ENCODE measurements at regions not wholly inside any gene's neighbourhood (a gene's known extent, or its start where the extent isn't known, plus 50 kb on each side); places are given as distances from the start of the nearest gene placed in this dataset.

DNA sequence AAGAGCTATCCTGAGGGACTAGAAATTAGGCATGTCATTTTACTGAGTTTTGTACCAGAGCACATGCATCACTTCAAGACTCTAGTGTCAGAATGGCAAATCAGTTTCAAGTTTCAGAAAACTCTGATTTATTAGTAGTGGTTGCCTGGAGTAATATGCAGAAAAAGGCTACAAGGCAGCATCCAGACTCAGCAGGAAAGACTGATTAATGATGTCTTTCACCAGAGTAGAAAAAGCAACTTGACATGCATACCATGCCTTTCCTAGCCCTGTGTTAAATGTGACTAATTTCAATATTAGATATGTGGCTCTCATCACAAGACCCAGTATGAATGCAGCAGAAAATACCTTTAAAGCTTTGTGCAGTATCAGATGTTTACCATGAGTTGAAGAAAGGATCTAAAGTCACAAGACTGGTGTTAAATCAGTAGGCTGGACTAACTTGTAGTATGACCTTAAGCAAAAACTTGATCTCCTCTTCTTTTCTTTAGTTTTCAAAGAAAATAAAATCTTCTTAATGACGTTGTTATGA lies 1251.2 kb upstream of the C9orf72 start:
- H3K9me3 ChIP-seq (replicated peaks; ENCODE audit: control insufficient read depth, insufficient read depth, low read length) = no peaks in the 10 kb centered on the region
- ChIA-PET POLR2A (no interaction called here), CTCF (no interaction called here)
- H3K4me1 ChIP-seq (ENCODE audit: control insufficient read depth, extremely low read depth, insufficient read depth, low read length) = no peaks in the 10 kb centered on the region
- H3K27me3 ChIP-seq (ENCODE audit: control insufficient read depth in 2 of 2, insufficient read depth in 2 of 2, low read length in 2 of 2) = no peaks in the 10 kb centered on the region
- no peaks in the 10 kb centered on the region for H4K20me1 ChIP-seq (replicated peaks; ENCODE audit: control insufficient read depth, extremely low read depth, insufficient read depth, low read length)
- no peak overlapping the region for H3K4me3 ChIP-seq (replicated peaks in 1 of 3; ENCODE audit: insufficient read depth in 1 of 3, low read depth in 1 of 3, low read length in 3 of 3)
- H2AFZ ChIP-seq (ENCODE audit: low read depth, low read length) = no peak overlapping the region
- no peak overlapping the region for H3K4me2 ChIP-seq (ENCODE audit: insufficient read depth, low read length)
- H3K9ac ChIP-seq (replicated peaks; ENCODE audit: extremely low read depth, insufficient read depth, low read length) = no peak overlapping the region
- H3K9me1 ChIP-seq (replicated peaks; ENCODE audit: control insufficient read depth, extremely low read depth, insufficient read depth, low read length) = no peaks in the 10 kb centered on the region
- intact Hi-C loops (cut with micrococcal nuclease) = no loop called here
- no peak overlapping the region for H3K27ac ChIP-seq (ENCODE audit: insufficient read depth, low read depth, low read length)
- H3K79me2 ChIP-seq (ENCODE audit: control insufficient read depth, insufficient read depth, low read length) = no peaks in the 10 kb centered on the region
- H3K36me3 ChIP-seq (ENCODE audit: control insufficient read depth in 2 of 2, extremely low read depth in 1 of 2, insufficient read depth in 2 of 2, low read length in 2 of 2) = no peaks in the 10 kb centered on the region
- dilution Hi-C loops (cut with MboI; ENCODE audit: extremely low pct_ligation_motif_present, low sequenced_read_pairs) = no loop called here
- BruUV-seq (replicated peaks) = no TSS peak
- no peak for FAIRE-seq
- TF ChIP-seq POLR2AphosphoS5 (IDR thresholded peaks at IDR 0.05; ENCODE audit: insufficient read depth, low read depth, low read length) = no peak
- TF ChIP-seq, protein P1, sequence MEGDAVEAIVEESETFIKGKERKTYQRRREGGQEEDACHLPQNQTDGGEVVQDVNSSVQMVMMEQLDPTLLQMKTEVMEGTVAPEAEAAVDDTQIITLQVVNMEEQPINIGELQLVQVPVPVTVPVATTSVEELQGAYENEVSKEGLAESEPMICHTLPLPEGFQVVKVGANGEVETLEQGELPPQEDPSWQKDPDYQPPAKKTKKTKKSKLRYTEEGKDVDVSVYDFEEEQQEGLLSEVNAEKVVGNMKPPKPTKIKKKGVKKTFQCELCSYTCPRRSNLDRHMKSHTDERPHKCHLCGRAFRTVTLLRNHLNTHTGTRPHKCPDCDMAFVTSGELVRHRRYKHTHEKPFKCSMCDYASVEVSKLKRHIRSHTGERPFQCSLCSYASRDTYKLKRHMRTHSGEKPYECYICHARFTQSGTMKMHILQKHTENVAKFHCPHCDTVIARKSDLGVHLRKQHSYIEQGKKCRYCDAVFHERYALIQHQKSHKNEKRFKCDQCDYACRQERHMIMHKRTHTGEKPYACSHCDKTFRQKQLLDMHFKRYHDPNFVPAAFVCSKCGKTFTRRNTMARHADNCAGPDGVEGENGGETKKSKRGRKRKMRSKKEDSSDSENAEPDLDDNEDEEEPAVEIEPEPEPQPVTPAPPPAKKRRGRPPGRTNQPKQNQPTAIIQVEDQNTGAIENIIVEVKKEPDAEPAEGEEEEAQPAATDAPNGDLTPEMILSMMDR (IDR thresholded peaks at IDR 0.05; ENCODE audit: extremely low read depth in 1 of 2, insufficient read depth in 1 of 2, low read depth in 1 of 2, low read length in 2 of 2) = no peak
- no peak for TF ChIP-seq JUN (IDR thresholded peaks at IDR 0.05; ENCODE audit: borderline replicate concordance, insufficient read depth, insufficient read length, low read depth)
- TF ChIP-seq, protein P2, sequence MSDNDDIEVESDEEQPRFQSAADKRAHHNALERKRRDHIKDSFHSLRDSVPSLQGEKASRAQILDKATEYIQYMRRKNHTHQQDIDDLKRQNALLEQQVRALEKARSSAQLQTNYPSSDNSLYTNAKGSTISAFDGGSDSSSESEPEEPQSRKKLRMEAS (IDR thresholded peaks at IDR 0.05; ENCODE audit: insufficient read depth, insufficient read length) = no peak
- TF ChIP-seq EZH2 (IDR thresholded peaks at IDR 0.05; ENCODE audit: borderline replicate concordance, low read depth, low read length, severe bottlenecking) = no peak
- no peak for TF ChIP-seq POLR2A (IDR thresholded peaks at IDR 0.05; ENCODE audit: low read depth, low read length)
- no peak for TF ChIP-seq GATA2 (IDR thresholded peaks at IDR 0.05; ENCODE audit: insufficient read depth, insufficient read length, low read depth, low read length)
- no peak for TF ChIP-seq FOS (IDR thresholded peaks at IDR 0.05; ENCODE audit: borderline replicate concordance, insufficient read depth, low read length)
- DNase-seq (ENCODE audit: low read depth, low spot score) = no peak
